Neural cell (in vitro differentiated cells): ENCODE measurements at regions not wholly inside any gene's neighbourhood (a gene's known extent, or its start where the extent isn't known, plus 50 kb on each side); places are given as distances from the start of the nearest gene placed in this dataset.
A peak's percentile ranks its signal among the peaks of the same experiment; 100 is the strongest.

Experiments used
- H2AFZ ChIP-seq: fragments of 200-600, 300-800 bp; sonication (generic), shearing (Covaris generic); 2 replicates; pipeline ENCODE4 v1.6.0; 2014; ENCODE audit warnings: low read depth, mild to moderate bottlenecking, antibody characterized with exemption, low read length, moderate library complexity
- H3F3A ChIP-seq: fragments of 200-600 bp; shearing (Covaris generic); 2 replicates; pipeline ENCODE4 v1.6.1; 2016; ENCODE audit warnings: mild to moderate bottlenecking, moderate library complexity, mixed read lengths, antibody characterized with exemption, low read length; ENCODE audit not compliant: insufficient read depth, poor library complexity, severe bottlenecking
- H3K27ac ChIP-seq: fragments of 200-600, 300-800 bp; sonication (generic), shearing (Covaris generic); 2 replicates; pipeline ENCODE4 v1.5.1; 2014; ENCODE audit warnings: mild to moderate bottlenecking, low read length, moderate library complexity
- H3K27me3 ChIP-seq: fragments of 300-800, 200-600 bp; sonication (generic), shearing (Covaris generic); 2 replicates; pipeline ENCODE4 v1.6.0; 2014; ENCODE audit warnings: mild to moderate bottlenecking, low read depth, low read length, moderate library complexity; ENCODE audit not compliant: insufficient read depth
- H3K36me3 ChIP-seq: fragments of 300-800, 200-600 bp; sonication (generic), shearing (Covaris generic); 2 replicates; pipeline ENCODE4 v1.5.1; 2014; ENCODE audit warnings: mild to moderate bottlenecking, antibody characterized with exemption, low read length, moderate library complexity; ENCODE audit not compliant: insufficient read depth
- H3K4me2 ChIP-seq: fragments of 300-800, 200-600 bp; sonication (generic), shearing (Covaris generic); 2 replicates; pipeline ENCODE4 v1.6.0; 2014; ENCODE audit warnings: mild to moderate bottlenecking, low read length
- H3K4me3 ChIP-seq: fragments of 300-800, 200-600 bp; sonication (generic), shearing (Covaris generic); 2 replicates; pipeline ENCODE4 v1.5.1; 2014; ENCODE audit warnings: mild to moderate bottlenecking, low read length, moderate library complexity
- H3K79me2 ChIP-seq: fragments of 200-600 bp; shearing (Covaris generic); replicated peaks from 2 replicates; pipeline ENCODE4 v1.6.0; 2014; ENCODE audit warnings: mild to moderate bottlenecking, low read length, moderate library complexity; ENCODE audit not compliant: insufficient read depth
- H3K9ac ChIP-seq: fragments of 300-800, 200-600 bp; sonication (generic), shearing (Covaris generic); 2 replicates; pipeline ENCODE4 v1.6.1; 2016; ENCODE audit warnings: mild to moderate bottlenecking, low read length, mixed read lengths
- H3K9me2 ChIP-seq: fragments of 200-600 bp; shearing (Covaris generic); 2 replicates; pipeline ENCODE4 v1.6.1; 2016; ENCODE audit warnings: mild to moderate bottlenecking, low read length, mixed read lengths; ENCODE audit not compliant: insufficient read depth
- H3K9me3 ChIP-seq: fragments of 200-600, 300-800 bp; sonication (generic), shearing (Covaris generic); 2 replicates; pipeline ENCODE4 v1.6.1; 2016; ENCODE audit warnings: mild to moderate bottlenecking, mixed run types, low read length, moderate library complexity, mixed read lengths
- H4K20me1 ChIP-seq: fragments of 200-600 bp; shearing (Covaris generic); 2 replicates; pipeline ENCODE4 v1.6.1; 2016; ENCODE audit warnings: mild to moderate bottlenecking, mixed run types; ENCODE audit not compliant: insufficient read depth
- CTCF ChIP-seq: fragments of 450-650 bp; IDR thresholded peaks from 2 replicates; pipeline ENCODE4 v1.5.1; 2014; ENCODE audit warnings: antibody characterized with exemption, mild to moderate bottlenecking, moderate library complexity; ENCODE audit not compliant: poor library complexity, severe bottlenecking
- EP300 ChIP-seq: fragments of 450-650 bp; conservative IDR thresholded peaks from 2 replicates; pipeline ENCODE4 v1.6.1; 2014; ENCODE audit warnings: antibody characterized with exemption, mild to moderate bottlenecking, moderate library complexity; ENCODE audit not compliant: poor library complexity, severe bottlenecking
- EZH2 ChIP-seq: fragments of 200-600, 300-800 bp; shearing (Covaris generic), sonication (generic); IDR thresholded peaks from 2 replicates; pipeline ENCODE4 v1.6.1; 2014; ENCODE audit warnings: antibody characterized with exemption, low read length, borderline replicate concordance, mild to moderate bottlenecking; ENCODE audit not compliant: insufficient read depth, poor library complexity, severe bottlenecking
- MXI1 ChIP-seq: fragments of 450-650 bp; conservative IDR thresholded peaks from 2 replicates; pipeline ENCODE4 v1.6.1; 2014; ENCODE audit warnings: antibody characterized with exemption, mild to moderate bottlenecking; ENCODE audit not compliant: poor library complexity, severe bottlenecking
- POLR2AphosphoS5 ChIP-seq: IDR thresholded peaks from 2 replicates; pipeline ENCODE4 v1.6.1; 2012
- RAD21 ChIP-seq: fragments of 450-650 bp; conservative IDR thresholded peaks from 2 replicates; pipeline ENCODE4 v1.6.1; 2014; ENCODE audit warnings: antibody characterized with exemption, mild to moderate bottlenecking, moderate library complexity
- REST ChIP-seq: IDR thresholded peaks from 2 replicates; pipeline ENCODE4 v1.6.1; 2012; ENCODE audit warnings: borderline replicate concordance
- SMC3 ChIP-seq: fragments of 450-650 bp; conservative IDR thresholded peaks from 2 replicates; pipeline ENCODE4 v1.6.1; 2014; ENCODE audit warnings: antibody characterized with exemption, mild to moderate bottlenecking, moderate library complexity; ENCODE audit not compliant: poor library complexity
- TAF1 ChIP-seq: IDR thresholded peaks from 2 replicates; pipeline ENCODE4 v1.6.1; 2012; ENCODE audit warnings: low read depth

- H2AFZ ChIP-seq: no peak overlapping the region
- H3K9me2 ChIP-seq: no peaks in the 10 kb centered on the region
- TF ChIP-seq RAD21 (no peak), EZH2 (no peak), CTCF (no peak), POLR2AphosphoS5 (no peak), REST (no peak), TAF1 (no peak), SMC3 (no peak), EP300 (no peak), MXI1 (no peak)
- H3K79me2 ChIP-seq: no peaks in the 10 kb centered on the region
- H3K27me3 ChIP-seq: no peaks in the 10 kb centered on the region
- no peak overlapping the region for H3K4me2 ChIP-seq
- no peaks in the 10 kb centered on the region for H4K20me1 ChIP-seq
- H3K9ac ChIP-seq: no peak overlapping the region
- H3F3A ChIP-seq: no peaks in the 10 kb centered on the region
- H3K4me3 ChIP-seq: no peak overlapping the region
- no peak overlapping the region for H3K27ac ChIP-seq
- no peaks in the 10 kb centered on the region for H3K9me3 ChIP-seq
- no peaks in the 10 kb centered on the region for H3K36me3 ChIP-seq
These were observed 997.1 kb downstream of the CDH18 start for GRCh38 chr5:18990852-18991251.

- no peaks in the 10 kb centered on the region for H3F3A ChIP-seq
- H3K9me2 ChIP-seq: no peaks in the 10 kb centered on the region
- H3K4me3 ChIP-seq: no peak overlapping the region
- no peaks in the 10 kb centered on the region for H3K36me3 ChIP-seq
- H3K4me2 ChIP-seq: peak overlapping the region; percentile 15
- no peak overlapping the region for H3K9ac ChIP-seq
- no peaks in the 10 kb centered on the region for H3K79me2 ChIP-seq
- H4K20me1 ChIP-seq: no peaks in the 10 kb centered on the region
- TF ChIP-seq POLR2AphosphoS5 (peak; percentile 54), EP300 (peak; percentile 47), RAD21 (no peak)
- no peaks in the 10 kb centered on the region for H3K27me3 ChIP-seq
- H3K9me3 ChIP-seq: no peaks in the 10 kb centered on the region
- H2AFZ ChIP-seq: no peak overlapping the region
- no peak overlapping the region for H3K27ac ChIP-seq
These were observed 995.7 kb downstream of the CDH18 start for GRCh38 chr5:18992264-18992663.

DNA sequence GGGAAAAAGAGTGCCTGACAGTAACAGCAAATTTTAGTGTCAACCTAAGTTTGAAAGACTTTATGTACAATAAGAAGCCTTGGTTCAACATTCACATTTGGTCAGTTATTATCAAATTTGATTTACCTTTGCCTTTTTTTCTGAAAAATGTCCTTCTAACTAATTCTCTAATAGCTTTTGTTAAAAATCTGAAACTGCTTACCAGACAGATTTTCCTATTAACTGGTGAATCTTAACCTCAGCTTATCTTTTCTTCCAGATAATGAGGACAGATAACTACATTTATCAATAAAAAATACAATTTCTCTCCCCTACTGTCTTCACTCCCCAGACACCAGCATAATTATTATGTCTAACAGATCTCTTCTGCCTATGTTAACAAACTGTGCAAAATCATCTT, 988.5 kb downstream of the CDH18 start:
- no peaks in the 10 kb centered on the region for H3K27me3 ChIP-seq
- H3K27ac ChIP-seq: no peak overlapping the region
- no peaks in the 10 kb centered on the region for H3K9me2 ChIP-seq
- no peak overlapping the region for H3K4me3 ChIP-seq
- no peak overlapping the region for H2AFZ ChIP-seq
- H3F3A ChIP-seq: peaks cover 4% of the 10 kb centered on the region
- no peaks in the 10 kb centered on the region for H3K36me3 ChIP-seq
- no peak overlapping the region for H3K4me2 ChIP-seq
- H3K79me2 ChIP-seq: no peaks in the 10 kb centered on the region
- no peaks in the 10 kb centered on the region for H3K9me3 ChIP-seq
- H3K9ac ChIP-seq: no peak overlapping the region
- H4K20me1 ChIP-seq: no peaks in the 10 kb centered on the region
- TF ChIP-seq MXI1 (no peak), CTCF (no peak), POLR2AphosphoS5 (no peak), EP300 (no peak), RAD21 (no peak)
